H1 (cell line): ENCODE measurements at regions not wholly inside any gene's neighbourhood (a gene's known extent, or its start where the extent isn't known, plus 50 kb on each side); places are given as distances from the start of the nearest gene placed in this dataset.

Experiments
- ATF2 ChIP-seq: IDR thresholded peaks from 2 replicates; pipeline ENCODE4 v1.6.1; 2012; ENCODE audit warnings: low read length, inconsistent platforms

GRCh38 chr5:167743695-167744464 lies 547.6 kb upstream of the WWC1 start (continued):
- no peak for TF ChIP-seq ATF2
